A673 (cell line): ENCODE measurements at regions not wholly inside any gene's neighbourhood (a gene's known extent, or its start where the extent isn't known, plus 50 kb on each side); places are given as distances from the start of the nearest gene placed in this dataset.

ENCODE experiments used
- EZH2 ChIP-seq: fragments of 200-600 bp; sonication (generic); IDR thresholded peaks from 2 replicates; pipeline ENCODE4 v1.6.1; 2017; ENCODE audit warnings: borderline replicate concordance, low read depth, mild to moderate bottlenecking, mixed read lengths, antibody characterized with exemption, low read length; ENCODE audit not compliant: poor library complexity, severe bottlenecking
- TF ChIP-seq, protein P1 (sequence below): fragments of 300-800, 200-600 bp; sonication (generic); conservative IDR thresholded peaks from 2 replicates; pipeline ENCODE4 v1.5.1; 2017; ENCODE audit warnings: low read depth, mild to moderate bottlenecking, antibody characterized with exemption, low read length, moderate library complexity, mixed read lengths

DNA sequence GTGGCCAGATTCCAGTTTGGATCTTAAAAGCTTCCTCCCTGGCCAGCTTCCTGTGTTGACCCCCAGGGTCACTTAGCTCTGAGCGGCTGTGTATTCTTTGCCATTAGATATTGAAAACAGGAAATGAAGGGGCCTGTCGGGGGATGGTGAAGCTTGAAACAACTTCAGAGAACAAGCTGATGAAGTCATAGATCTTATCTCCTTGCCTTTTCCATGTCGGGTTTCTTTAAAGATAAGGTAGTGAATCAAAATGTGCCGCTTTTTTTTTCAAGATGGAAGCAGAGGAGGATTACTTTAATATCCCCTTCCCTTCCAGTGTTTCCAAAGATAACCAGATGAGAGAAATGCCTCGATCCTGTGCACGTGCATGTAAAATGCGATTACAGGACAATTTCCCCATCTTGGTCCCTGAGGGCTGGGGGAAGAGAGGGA is 508.5 kb downstream of the MID1IP1 start:
- TF ChIP-seq, protein P1, sequence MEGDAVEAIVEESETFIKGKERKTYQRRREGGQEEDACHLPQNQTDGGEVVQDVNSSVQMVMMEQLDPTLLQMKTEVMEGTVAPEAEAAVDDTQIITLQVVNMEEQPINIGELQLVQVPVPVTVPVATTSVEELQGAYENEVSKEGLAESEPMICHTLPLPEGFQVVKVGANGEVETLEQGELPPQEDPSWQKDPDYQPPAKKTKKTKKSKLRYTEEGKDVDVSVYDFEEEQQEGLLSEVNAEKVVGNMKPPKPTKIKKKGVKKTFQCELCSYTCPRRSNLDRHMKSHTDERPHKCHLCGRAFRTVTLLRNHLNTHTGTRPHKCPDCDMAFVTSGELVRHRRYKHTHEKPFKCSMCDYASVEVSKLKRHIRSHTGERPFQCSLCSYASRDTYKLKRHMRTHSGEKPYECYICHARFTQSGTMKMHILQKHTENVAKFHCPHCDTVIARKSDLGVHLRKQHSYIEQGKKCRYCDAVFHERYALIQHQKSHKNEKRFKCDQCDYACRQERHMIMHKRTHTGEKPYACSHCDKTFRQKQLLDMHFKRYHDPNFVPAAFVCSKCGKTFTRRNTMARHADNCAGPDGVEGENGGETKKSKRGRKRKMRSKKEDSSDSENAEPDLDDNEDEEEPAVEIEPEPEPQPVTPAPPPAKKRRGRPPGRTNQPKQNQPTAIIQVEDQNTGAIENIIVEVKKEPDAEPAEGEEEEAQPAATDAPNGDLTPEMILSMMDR, result no peak
- no peak for TF ChIP-seq EZH2
